ENCODE measurements at regions not wholly inside any gene's neighbourhood (a gene's known extent, or its start where the extent isn't known, plus 50 kb on each side); places are given as distances from the start of the nearest gene placed in this dataset.

DNA sequence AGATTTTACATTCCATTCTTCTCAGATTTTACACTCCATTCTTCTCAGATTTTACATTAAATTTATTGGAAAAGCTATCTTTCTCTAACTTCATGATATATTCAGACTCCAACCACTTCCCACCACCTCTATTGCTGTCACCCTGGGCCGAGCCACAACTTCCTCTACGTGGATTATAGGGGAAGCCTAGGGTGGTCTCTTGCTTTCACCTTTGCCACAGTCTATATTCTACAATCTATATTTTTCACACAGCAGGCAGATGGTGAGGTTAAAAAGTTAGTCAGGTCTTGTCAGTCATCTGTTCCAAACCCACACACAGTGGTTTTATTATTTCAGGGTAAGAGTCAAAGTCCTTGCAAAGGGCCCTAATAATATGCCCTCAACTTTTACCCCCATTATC is 370.8 kb upstream of the SUCLG2 start:
- TF ChIP-seq CTCF (IDR thresholded peaks at IDR 0.05) = no peak
- no peak for TF ChIP-seq POLR2AphosphoS5 (IDR thresholded peaks at IDR 0.05; ENCODE audit: insufficient read depth in 1 of 2, low read depth in 1 of 2)

All from vagina (tissue), 2 donors.